ENCODE measurements at regions not wholly inside any gene's neighbourhood (a gene's known extent, or its start where the extent isn't known, plus 50 kb on each side); places are given as distances from the start of the nearest gene placed in this dataset.

GRCh38 chr12:58433959-58434358 lies 486.3 kb downstream of the LRIG3 start:
- no peak for DNase-seq

GRCh38 chr12:58434726-58435125 lies 485.6 kb downstream of the LRIG3 start:
- no peak for DNase-seq

- DNase-seq, result no peak
These were observed 484.7 kb downstream of the LRIG3 start for GRCh38 chr12:58435647-58436046.

GRCh38 chr12:58441483-58441882 lies 478.8 kb downstream of the LRIG3 start:
- no peak for DNase-seq

- DNase-seq, result no peak
These were observed 476.9 kb downstream of the LRIG3 start for GRCh38 chr12:58443273-58443980.

- no peak for DNase-seq
These were observed 476.3 kb downstream of the LRIG3 start for GRCh38 chr12:58443981-58444371.

- DNase-seq, result no peak
These were observed 469.3 kb downstream of the LRIG3 start for GRCh38 chr12:58450868-58451482.

- DNase-seq, result no peak
These were observed 467.8 kb downstream of the LRIG3 start for GRCh38 chr12:58452546-58452945.

GRCh38 chr12:58453306-58453705 lies 467.0 kb downstream of the LRIG3 start:
- no peak for DNase-seq

GRCh38 chr12:58455136-58455535 lies 465.2 kb downstream of the LRIG3 start:
- no peak for DNase-seq

- no peak for DNase-seq
These were observed 462.2 kb downstream of the LRIG3 start for GRCh38 chr12:58458102-58458501.

- no peak for DNase-seq
These were observed 461.1 kb downstream of the LRIG3 start for GRCh38 chr12:58459191-58459590.

GRCh38 chr12:58463051-58463450 lies 457.3 kb downstream of the LRIG3 start:
- no peak for DNase-seq

- DNase-seq, result no peak
These were observed 454.9 kb downstream of the LRIG3 start for GRCh38 chr12:58465418-58465817.

GRCh38 chr12:58470266-58471010 lies 449.9 kb downstream of the LRIG3 start:
- no peak for DNase-seq

GRCh38 chr12:58479401-58479800 lies 440.9 kb downstream of the LRIG3 start:
- no peak for DNase-seq

GRCh38 chr12:58481811-58482210 lies 438.5 kb downstream of the LRIG3 start:
- no peak for DNase-seq

- DNase-seq, result no peak
These were observed 433.0 kb downstream of the LRIG3 start for GRCh38 chr12:58487255-58487654.

GRCh38 chr12:58487678-58488161 lies 432.6 kb downstream of the LRIG3 start:
- DNase-seq, result no peak

GRCh38 chr12:58489394-58489793 lies 430.9 kb downstream of the LRIG3 start:
- no peak for DNase-seq

- no peak for DNase-seq
These were observed 429.0 kb downstream of the LRIG3 start for GRCh38 chr12:58491306-58491705.

GRCh38 chr12:58496411-58497190 lies 423.7 kb downstream of the LRIG3 start:
- no peak for DNase-seq

GRCh38 chr12:58500399-58500798 lies 419.9 kb downstream of the LRIG3 start:
- no peak for DNase-seq
